ENCODE measurements at regions not wholly inside any gene's neighbourhood (a gene's known extent, or its start where the extent isn't known, plus 50 kb on each side); places are given as distances from the start of the nearest gene placed in this dataset.

DNA sequence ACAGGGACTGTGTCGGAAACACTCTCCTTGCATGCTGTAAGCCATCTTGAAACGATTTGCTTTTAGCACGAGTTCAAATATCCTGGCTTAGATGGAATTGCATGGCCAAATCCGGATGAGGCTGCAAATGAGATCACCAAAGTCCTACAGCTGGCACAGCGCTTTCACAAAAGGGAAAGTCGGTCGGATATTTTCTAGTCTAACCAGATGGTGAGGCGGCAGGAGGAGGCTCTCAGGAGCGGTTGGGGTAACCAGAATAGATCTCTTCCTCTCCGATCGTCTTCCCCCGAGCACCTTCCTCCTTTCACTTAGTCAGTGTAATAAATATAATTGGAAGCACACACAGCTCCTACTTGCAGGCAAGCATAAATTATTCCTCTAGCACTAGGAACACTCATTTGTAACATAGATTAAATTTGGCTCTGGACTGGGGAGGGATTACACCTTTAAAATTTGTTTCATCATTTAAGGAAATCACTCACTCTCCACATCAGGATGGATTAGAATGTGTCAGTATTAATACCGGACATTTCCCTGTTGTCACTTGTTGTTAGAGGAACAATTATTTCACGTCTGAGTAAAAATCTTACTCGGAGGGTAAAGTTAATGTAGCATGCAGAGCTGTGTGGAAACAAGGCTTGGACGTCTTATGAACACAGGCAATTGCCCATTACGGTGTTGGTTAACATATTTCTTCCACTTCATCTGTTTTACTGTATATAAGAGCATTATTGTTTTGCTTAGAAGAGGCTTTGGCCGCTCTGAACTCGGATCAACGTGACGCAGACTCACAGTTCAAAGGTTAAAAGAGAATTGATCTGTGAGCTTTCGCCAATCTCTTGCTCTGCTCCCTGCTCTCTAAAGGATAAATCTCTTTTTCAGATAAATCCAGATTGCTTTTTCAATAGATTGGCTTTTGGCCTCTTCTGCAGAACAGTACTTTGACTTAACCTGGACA is 857.9 kb downstream of the TYW1 start:
- Mint-ChIP-seq H3K9me3 (ENCODE audit: unreplicated experiment) (peaks cover 1% of the 10 kb centered on the region), H3K36me3 (ENCODE audit: unreplicated experiment) (peaks cover 3% of the 10 kb centered on the region), H3K27ac (ENCODE audit: unreplicated experiment) (peak overlapping the region; percentile 34), H3K27me3 (ENCODE audit: unreplicated experiment) (no peaks in the 10 kb centered on the region), H3K4me1 (ENCODE audit: low read depth, unreplicated experiment) (peaks cover 10% of the 10 kb centered on the region), H3K4me3 (ENCODE audit: unreplicated experiment) (no peak overlapping the region)
- TF ChIP-seq, protein P1, sequence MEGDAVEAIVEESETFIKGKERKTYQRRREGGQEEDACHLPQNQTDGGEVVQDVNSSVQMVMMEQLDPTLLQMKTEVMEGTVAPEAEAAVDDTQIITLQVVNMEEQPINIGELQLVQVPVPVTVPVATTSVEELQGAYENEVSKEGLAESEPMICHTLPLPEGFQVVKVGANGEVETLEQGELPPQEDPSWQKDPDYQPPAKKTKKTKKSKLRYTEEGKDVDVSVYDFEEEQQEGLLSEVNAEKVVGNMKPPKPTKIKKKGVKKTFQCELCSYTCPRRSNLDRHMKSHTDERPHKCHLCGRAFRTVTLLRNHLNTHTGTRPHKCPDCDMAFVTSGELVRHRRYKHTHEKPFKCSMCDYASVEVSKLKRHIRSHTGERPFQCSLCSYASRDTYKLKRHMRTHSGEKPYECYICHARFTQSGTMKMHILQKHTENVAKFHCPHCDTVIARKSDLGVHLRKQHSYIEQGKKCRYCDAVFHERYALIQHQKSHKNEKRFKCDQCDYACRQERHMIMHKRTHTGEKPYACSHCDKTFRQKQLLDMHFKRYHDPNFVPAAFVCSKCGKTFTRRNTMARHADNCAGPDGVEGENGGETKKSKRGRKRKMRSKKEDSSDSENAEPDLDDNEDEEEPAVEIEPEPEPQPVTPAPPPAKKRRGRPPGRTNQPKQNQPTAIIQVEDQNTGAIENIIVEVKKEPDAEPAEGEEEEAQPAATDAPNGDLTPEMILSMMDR (IDR thresholded peaks at IDR 0.05; ENCODE audit: partially characterized antibody, unreplicated experiment), result no peak
- no peak for DNase-seq

DNA sequence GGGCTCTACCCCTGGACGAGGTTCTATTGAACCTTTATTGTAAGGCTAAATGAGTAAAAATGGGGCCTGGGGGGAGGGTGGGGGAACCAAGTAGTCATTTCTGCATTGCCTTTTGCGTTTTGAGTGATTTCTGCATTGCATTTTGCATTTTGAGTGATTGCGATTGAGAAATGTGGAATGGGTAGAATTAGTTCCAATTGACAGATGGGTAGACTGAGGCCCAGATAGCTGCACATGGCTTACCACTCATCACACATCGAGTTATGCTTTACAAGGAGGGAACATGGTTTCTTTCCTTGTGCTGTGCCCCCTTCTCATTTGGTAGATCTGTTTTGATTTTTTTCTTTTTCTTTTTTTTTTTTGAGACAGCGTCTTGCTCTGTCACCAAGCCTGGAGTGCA is 858.7 kb downstream of the TYW1 start:
- H3K27ac Mint-ChIP-seq (ENCODE audit: unreplicated experiment), result no peak overlapping the region
- peaks cover 10% of the 10 kb centered on the region for H3K4me1 Mint-ChIP-seq (ENCODE audit: low read depth, unreplicated experiment)
- H3K9me3 Mint-ChIP-seq (ENCODE audit: unreplicated experiment), result peaks cover 5% of the 10 kb centered on the region
- no peaks in the 10 kb centered on the region for H3K27me3 Mint-ChIP-seq (ENCODE audit: unreplicated experiment)
- peaks cover 3% of the 10 kb centered on the region for H3K36me3 Mint-ChIP-seq (ENCODE audit: unreplicated experiment)
- TF ChIP-seq, protein P1 (IDR thresholded peaks at IDR 0.05; ENCODE audit: partially characterized antibody, unreplicated experiment), result no peak
- H3K4me3 Mint-ChIP-seq (ENCODE audit: unreplicated experiment), result no peak overlapping the region
- no peak for DNase-seq

DNA sequence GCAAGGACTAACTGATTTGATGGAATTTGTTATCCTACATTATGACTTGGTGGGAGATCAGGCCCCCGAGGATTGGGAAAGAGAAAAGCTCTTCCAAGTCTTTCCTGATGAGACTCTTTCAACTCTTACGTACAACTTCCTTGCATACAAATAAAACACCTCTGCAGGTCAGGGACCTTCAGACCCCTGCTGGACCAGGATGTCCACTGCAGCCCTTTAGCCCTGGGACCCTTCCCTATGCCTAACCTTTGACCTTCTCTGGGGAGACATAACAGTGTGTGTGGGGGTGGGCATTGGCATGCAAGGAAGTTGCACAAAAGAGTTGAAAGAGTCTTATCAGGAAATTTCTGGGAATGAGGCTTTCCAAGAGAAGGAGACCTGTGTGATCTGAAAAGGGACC is 859.4 kb downstream of the TYW1 start:
- Mint-ChIP-seq H3K9me3 (ENCODE audit: unreplicated experiment) (peaks cover 5% of the 10 kb centered on the region), H3K36me3 (ENCODE audit: unreplicated experiment) (peaks cover 3% of the 10 kb centered on the region), H3K27me3 (ENCODE audit: unreplicated experiment) (no peaks in the 10 kb centered on the region), H3K4me1 (ENCODE audit: low read depth, unreplicated experiment) (peaks cover 10% of the 10 kb centered on the region), H3K27ac (ENCODE audit: unreplicated experiment) (no peak overlapping the region), H3K4me3 (ENCODE audit: unreplicated experiment) (no peak overlapping the region)
- no peak for DNase-seq
- TF ChIP-seq, protein P1 (IDR thresholded peaks at IDR 0.05; ENCODE audit: partially characterized antibody, unreplicated experiment), result no peak

DNA sequence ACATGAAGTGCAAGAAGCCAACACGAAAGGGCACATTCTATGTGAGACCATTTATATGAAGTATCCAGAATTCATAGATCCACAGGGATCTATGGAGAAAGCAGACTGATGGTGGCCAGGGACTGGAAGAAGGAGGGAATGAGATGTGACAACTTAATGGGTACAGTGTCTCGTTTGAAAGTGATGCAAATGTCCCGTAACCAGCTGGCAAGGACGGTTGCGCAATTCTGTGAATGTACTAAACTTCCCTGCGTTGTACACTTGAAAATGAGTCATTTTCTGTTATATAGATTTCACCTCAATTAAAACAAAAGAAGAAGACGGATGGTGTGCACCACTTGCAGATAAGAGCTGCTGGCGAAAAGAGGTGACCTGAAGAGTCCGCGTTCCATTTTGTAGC is 861.1 kb downstream of the TYW1 start:
- DNase-seq, result no peak
- TF ChIP-seq, protein P1 (IDR thresholded peaks at IDR 0.05; ENCODE audit: partially characterized antibody, unreplicated experiment), result no peak
- peaks cover 10% of the 10 kb centered on the region for H3K4me1 Mint-ChIP-seq (ENCODE audit: low read depth, unreplicated experiment)
- H3K27me3 Mint-ChIP-seq (ENCODE audit: unreplicated experiment), result no peaks in the 10 kb centered on the region
- peaks cover 10% of the 10 kb centered on the region for H3K9me3 Mint-ChIP-seq (ENCODE audit: unreplicated experiment)
- H3K4me3 Mint-ChIP-seq (ENCODE audit: unreplicated experiment), result no peak overlapping the region
- H3K27ac Mint-ChIP-seq (ENCODE audit: unreplicated experiment), result no peak overlapping the region
- H3K36me3 Mint-ChIP-seq (ENCODE audit: unreplicated experiment), result peaks cover 16% of the 10 kb centered on the region

DNA sequence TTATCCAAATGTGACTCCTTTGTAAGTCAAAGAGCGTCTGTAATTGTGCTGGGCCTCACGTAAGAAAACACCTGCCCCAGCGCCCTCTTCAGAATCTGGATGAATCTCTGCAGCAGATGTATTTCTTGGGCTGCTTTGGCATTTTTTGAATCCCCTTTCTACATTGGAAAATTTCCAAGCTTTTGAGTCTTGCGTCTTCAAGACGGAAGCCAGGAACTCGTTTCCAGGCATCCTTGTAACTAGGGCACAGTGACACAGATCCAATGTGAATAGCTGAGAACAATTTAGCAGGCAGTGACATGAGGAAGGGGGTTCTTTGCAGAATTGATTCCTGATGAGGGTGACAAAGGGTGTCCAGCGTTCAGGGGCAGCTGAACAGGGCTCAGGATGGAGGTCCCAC is 862.3 kb downstream of the TYW1 start:
- no peak overlapping the region for H3K4me3 Mint-ChIP-seq (ENCODE audit: unreplicated experiment)
- peaks cover 9% of the 10 kb centered on the region for H3K4me1 Mint-ChIP-seq (ENCODE audit: low read depth, unreplicated experiment)
- DNase-seq, result no peak
- peaks cover 16% of the 10 kb centered on the region for H3K36me3 Mint-ChIP-seq (ENCODE audit: unreplicated experiment)
- no peaks in the 10 kb centered on the region for H3K27me3 Mint-ChIP-seq (ENCODE audit: unreplicated experiment)
- no peak overlapping the region for H3K27ac Mint-ChIP-seq (ENCODE audit: unreplicated experiment)
- TF ChIP-seq, protein P1 (IDR thresholded peaks at IDR 0.05; ENCODE audit: partially characterized antibody, unreplicated experiment), result no peak
- peaks cover 10% of the 10 kb centered on the region for H3K9me3 Mint-ChIP-seq (ENCODE audit: unreplicated experiment)
